GM19397 (cell line): ENCODE measurements at regions not wholly inside any gene's neighbourhood (a gene's known extent, or its start where the extent isn't known, plus 50 kb on each side); places are given as distances from the start of the nearest gene placed in this dataset.
A peak's percentile ranks its signal among the peaks of the same experiment; 100 is the strongest.

ENCODE experiments used
- ATAC-seq: cut with Tn5 transposase; IDR thresholded peaks from one replicate; pipeline ENCODE4 v1.9.1; 2021; ENCODE audit warnings: mild to moderate bottlenecking, moderate library complexity; ENCODE audit not compliant: unreplicated experiment

GRCh38 chr13:39279077-39279476 is 240.8 kb downstream of the NHLRC3 start:
- no peak for ATAC-seq

GRCh38 chr13:39281539-39282150 is 243.4 kb downstream of the NHLRC3 start:
- ATAC-seq: no peak

- ATAC-seq: peak; percentile 93
Measured at GRCh38 chr13:39282400-39282972, 244.2 kb downstream of the NHLRC3 start.

DNA sequence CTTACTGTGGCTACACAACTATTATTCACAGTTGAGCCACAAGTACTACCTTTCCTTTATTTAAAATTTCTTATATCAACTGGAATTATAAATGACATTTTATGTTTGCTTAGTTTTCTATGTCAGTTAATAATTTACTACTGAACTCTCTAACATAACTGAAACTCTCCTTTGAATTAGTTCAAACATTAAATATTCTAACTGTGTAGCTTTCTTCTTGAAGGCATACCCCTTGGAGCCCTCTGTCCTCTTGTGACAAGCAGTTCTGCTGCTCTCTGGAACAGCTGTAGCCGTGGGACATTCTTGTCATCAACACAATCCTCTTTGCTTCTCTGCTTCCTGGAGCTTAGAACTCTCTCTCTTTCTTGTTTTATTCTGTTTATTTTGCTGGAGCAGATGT is 244.8 kb downstream of the NHLRC3 start:
- peak; percentile 25 for ATAC-seq

DNA sequence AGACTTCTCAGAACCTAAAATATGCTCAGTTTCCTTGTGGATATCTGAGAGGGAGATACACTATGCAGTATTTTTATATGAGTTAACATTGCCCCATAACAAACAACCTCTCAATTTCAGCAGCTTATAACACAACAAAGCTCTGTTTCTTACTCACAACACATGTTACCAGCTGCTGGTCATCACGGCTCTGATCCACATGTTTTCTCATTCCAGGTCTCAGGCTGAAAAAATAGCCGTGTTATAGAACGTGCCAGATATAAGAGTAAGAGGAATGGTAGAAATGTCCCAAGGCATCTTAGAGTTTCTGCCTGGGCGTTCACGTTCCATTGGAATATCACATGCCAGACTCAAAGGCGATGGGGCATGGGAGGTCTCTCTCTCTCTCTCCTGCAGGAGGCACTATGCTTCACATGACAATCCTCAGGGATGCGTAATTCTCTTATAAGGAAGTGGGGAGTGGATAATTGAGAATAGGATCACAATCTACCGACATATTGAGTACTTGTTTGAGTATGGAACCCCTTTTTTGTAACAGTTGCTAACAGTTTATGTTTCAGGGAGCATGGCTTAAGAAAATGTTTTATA is 246.6 kb downstream of the NHLRC3 start:
- no peak for ATAC-seq
